SK-N-SH (cell line): ENCODE measurements at regions not wholly inside any gene's neighbourhood (a gene's known extent, or its start where the extent isn't known, plus 50 kb on each side); places are given as distances from the start of the nearest gene placed in this dataset.

Experiments
- CTCF ChIA-PET: fragments of 300-600, 350-600 bp; formaldehyde crosslinking; extraction: SDS; loops from one replicate; lab custom pipeline; 2021; lab: Yijun Ruan, JAX
- POLR2A ChIA-PET: fragments of 350-600 bp; sonication (Branson Sonifier 250); formaldehyde crosslinking; extraction: SDS; loops from one replicate; lab custom pipeline; 2020; ENCODE audit warnings: antibody characterized with exemption, inconsistent platforms; lab: Yijun Ruan, JAX
- DNase-seq: peaks from one replicate; pipeline ENCODE4 v3.0.0; 2012
- H2AFZ ChIP-seq: fragments of 200-600 bp; sonication (generic); 2 replicates; pipeline ENCODE4 v1.8.1; 2016; ENCODE audit warnings: antibody characterized with exemption, mild to moderate bottlenecking, low read depth
- H3F3A ChIP-seq: fragments of 200-600 bp; sonication (generic); replicated peaks from 2 replicates; pipeline ENCODE3; 2016; ENCODE audit warnings: antibody characterized with exemption, mild to moderate bottlenecking; ENCODE audit not compliant: insufficient read depth
- H3K27ac ChIP-seq, 2 experiments: fragments of 200-500 bp in 1 of 2; fragments of 200-600 bp in 1 of 2; sonication (Bioruptor generic) in 1 of 2; sonication (generic), shearing (Covaris generic) in 1 of 2; 2 replicates each; pipeline versions ENCODE4 v1.5.1 to v1.6.1; 2014 to 2016; ENCODE audit warnings: low read depth in 2 of 2, inconsistent platforms in 1 of 2, low read length in 1 of 2, mild to moderate bottlenecking in 1 of 2, mixed read lengths in 1 of 2
- H3K27me3 ChIP-seq: fragments of 200-600 bp; sonication (generic), shearing (Covaris generic); 2 replicates; pipeline ENCODE4 v1.6.1; 2016; ENCODE audit warnings: mixed run types; ENCODE audit not compliant: insufficient read depth
- H3K36me3 ChIP-seq, 2 experiments: fragments of 200-500 bp in 1 of 2; fragments of 200-600 bp in 1 of 2; sonication (Bioruptor generic) in 1 of 2; sonication (generic) in 1 of 2; replicated peaks in 1 of 2; 2 replicates each; pipeline versions ENCODE3 to v1.5.1; 2014 to 2016; ENCODE audit warnings: low read length in 1 of 2, mild to moderate bottlenecking in 1 of 2; ENCODE audit not compliant: insufficient read depth in 2 of 2, control insufficient read depth in 1 of 2
- H3K4me1 ChIP-seq, 2 experiments: fragments of 200-500 bp in 1 of 2; fragments of 200-600 bp in 1 of 2; sonication (Bioruptor generic) in 1 of 2; sonication (generic), shearing (Covaris generic) in 1 of 2; 2 replicates each; pipeline versions ENCODE4 v1.5.1 to v1.6.1; 2014 to 2016; ENCODE audit warnings: low read depth in 1 of 2, low read length in 1 of 2, mixed run types in 1 of 2; ENCODE audit not compliant: insufficient read depth in 2 of 2, control insufficient read depth in 1 of 2
- H3K4me2 ChIP-seq: fragments of 200-600 bp; sonication (generic), shearing (Covaris generic); 2 replicates; pipeline ENCODE4 v1.6.1; 2017; ENCODE audit warnings: mixed run types
- H3K4me3 ChIP-seq, 2 experiments: fragments of 200-500 bp in 1 of 2; fragments of 200-600 bp in 1 of 2; sonication (Bioruptor generic) in 1 of 2; sonication (generic), shearing (Covaris generic) in 1 of 2; 2 replicates each; pipeline versions ENCODE4 v1.5.1 to v1.8.1; 2014 to 2016; ENCODE audit warnings: low read depth in 2 of 2, inconsistent platforms in 1 of 2, low read length in 1 of 2, mild to moderate bottlenecking in 1 of 2, mixed read lengths in 1 of 2, moderate library complexity in 1 of 2
- H3K79me2 ChIP-seq: fragments of 200-600 bp; sonication (generic); 2 replicates; pipeline ENCODE4 v1.8.1; 2017; ENCODE audit warnings: mild to moderate bottlenecking; ENCODE audit not compliant: insufficient read depth
- H3K9ac ChIP-seq: fragments of 200-600 bp; sonication (generic); 2 replicates; pipeline ENCODE4 v1.6.1; 2017; ENCODE audit warnings: mixed run types
- H3K9me2 ChIP-seq: fragments of 200-600 bp; sonication (generic); 2 replicates; pipeline ENCODE4 v1.6.1; 2017; ENCODE audit warnings: mixed run types
- H3K9me3 ChIP-seq: fragments of 200-600 bp; sonication (generic); 2 replicates; pipeline ENCODE4 v1.6.1; 2017; ENCODE audit warnings: mixed run types, mild to moderate bottlenecking, moderate library complexity
- H4K20me1 ChIP-seq: fragments of 200-600 bp; sonication (generic); 2 replicates; pipeline ENCODE4 v1.6.1; 2017; ENCODE audit warnings: mild to moderate bottlenecking, mixed run types; ENCODE audit not compliant: insufficient read depth
- CHD2 ChIP-seq: fragments of 150-350 bp; IDR thresholded peaks from 2 replicates; pipeline ENCODE4 v1.6.1; 2018; ENCODE audit warnings: low read length; ENCODE audit not compliant: partially characterized antibody
- EP300 ChIP-seq, 2 experiments: IDR thresholded peaks; 2 replicates each; pipeline versions ENCODE4 v1.4.0 to v1.6.1; 2012; ENCODE audit warnings: borderline replicate concordance in 1 of 2, low read depth in 1 of 2, low read length in 1 of 2
- FOSL2 ChIP-seq: IDR thresholded peaks from 2 replicates; pipeline ENCODE4 v1.4.0; 2012; ENCODE audit warnings: low read depth, mild to moderate bottlenecking, moderate library complexity, borderline replicate concordance
- FOXJ3 ChIP-seq: sonication (generic); formaldehyde crosslinking; IDR thresholded peaks from 2 replicates; pipeline ENCODE4 v1.5.1; 2020; ENCODE audit warnings: mild to moderate bottlenecking, missing genetic modification reagents
- IRF3 ChIP-seq: fragments of 150-350 bp; IDR thresholded peaks from 2 replicates; pipeline ENCODE4 v1.6.1; 2016; ENCODE audit warnings: mild to moderate bottlenecking, low read depth, low read length
- JUND ChIP-seq: IDR thresholded peaks from 2 replicates; pipeline ENCODE4 v1.4.0; 2012
- MAX ChIP-seq: IDR thresholded peaks from 2 replicates; pipeline ENCODE4 v1.4.0; 2012; ENCODE audit warnings: low read depth
- MXI1 ChIP-seq: IDR thresholded peaks from 2 replicates; pipeline ENCODE4 v1.6.1; 2012; ENCODE audit warnings: mild to moderate bottlenecking, low read depth, low read length, improper control_type of control experiment
- NFIC ChIP-seq: IDR thresholded peaks from 2 replicates; pipeline ENCODE4 v1.4.0; 2012; ENCODE audit warnings: borderline replicate concordance
- REST ChIP-seq: IDR thresholded peaks from 2 replicates; pipeline ENCODE4 v1.6.1; 2012; ENCODE audit warnings: mild to moderate bottlenecking, low read depth, low read length, moderate library complexity
- RFX5 ChIP-seq: IDR thresholded peaks from 2 replicates; pipeline ENCODE4 v1.6.1; 2012; ENCODE audit warnings: mild to moderate bottlenecking, improper control_type of control experiment, low read length
- RXRA ChIP-seq: IDR thresholded peaks from 2 replicates; pipeline ENCODE4 v1.4.0; 2012; ENCODE audit warnings: low read depth, mild to moderate bottlenecking, borderline replicate concordance
- SMC3 ChIP-seq: IDR thresholded peaks from 2 replicates; pipeline ENCODE4 v1.6.1; 2012; ENCODE audit warnings: low read depth, low read length, improper control_type of control experiment
- TAF1 ChIP-seq: IDR thresholded peaks from 2 replicates; pipeline ENCODE4 v1.6.1; 2012; ENCODE audit warnings: low read depth, mild to moderate bottlenecking, low read length, moderate library complexity, borderline replicate concordance
- TCF12 ChIP-seq: IDR thresholded peaks from 2 replicates; pipeline ENCODE4 v1.4.0; 2012
- USF1 ChIP-seq: IDR thresholded peaks from 2 replicates; pipeline ENCODE4 v1.4.0; 2012; ENCODE audit warnings: low read depth, borderline replicate concordance
- WGBS: methylation state at CpG from one replicate; pipeline ENCODE4 v1.1.6; 2017; ENCODE audit warnings: low lambda C conversion rate; 5-methylcytosine and 5-hydroxymethylcytosine counted together

- DNase-seq = no peak
These were observed 410.6 kb downstream of the ZFHX3 start for GRCh38 chr16:72637306-72637705.

GRCh38 chr16:72635694-72636093 is 412.2 kb downstream of the ZFHX3 start:
- Histone ChIP-seq H3K4me1 (peaks cover 3 to 4% of the 10 kb centered on the region in 2 experiments; a peak in 2 of 4 replicates), H3F3A (peaks cover under 1% of the 10 kb centered on the region), H3K79me2 (no peaks in the 10 kb centered on the region), H3K9me2 (no peaks in the 10 kb centered on the region), H4K20me1 (no peaks in the 10 kb centered on the region), H3K4me2 (no peak overlapping the region), H3K27ac (no peak overlapping the region), H3K4me3 (no peak overlapping the region), H3K9me3 (no peaks in the 10 kb centered on the region), H3K9ac (no peak overlapping the region), H3K36me3 (no peaks in the 10 kb centered on the region), H3K27me3 (no peaks in the 10 kb centered on the region), H2AFZ (no peak overlapping the region)
- ChIA-PET CTCF (no interaction called here), POLR2A (no interaction called here)
- WGBS = 94% methylated on average over 5 of the region's 5 CpGs
- DNase-seq = no peak
- no peak for TF ChIP-seq CHD2
- TF ChIP-seq SMC3 = no peak
- TF ChIP-seq TAF1 = no peak
- no peak for TF ChIP-seq EP300 (IDR thresholded peaks at IDR 0.05; ENCODE audit: borderline replicate concordance in 1 of 2, low read depth in 1 of 2, low read length in 1 of 2)
- TF ChIP-seq FOXJ3 (CRISPR knock-in tag) = no peak
- TF ChIP-seq MAX = no peak
- no peak for TF ChIP-seq RXRA
- TF ChIP-seq MXI1 = no peak
- no peak for TF ChIP-seq USF1
- no peak for TF ChIP-seq RFX5
- no peak for TF ChIP-seq IRF3

More at GRCh38 chr16:72637306-72637705, 410.6 kb downstream of the ZFHX3 start:
- H3K36me3 ChIP-seq = no peaks in the 10 kb centered on the region
- H3K4me3 ChIP-seq = no peak overlapping the region
- H3K79me2 ChIP-seq = no peaks in the 10 kb centered on the region
- H3K27me3 ChIP-seq = no peaks in the 10 kb centered on the region
- H2AFZ ChIP-seq = peak overlapping the region; percentile 20; the same call in 1 of the 2 replicates
- H3K9me3 ChIP-seq = no peaks in the 10 kb centered on the region
- 50% methylated on average over 1 of the region's 1 CpG for WGBS
- H3K9me2 ChIP-seq = no peaks in the 10 kb centered on the region
- ChIA-PET POLR2A (no interaction called here), CTCF (interaction anchor here (0.7 kb wide), 1 partner anchor 1079 kb away, joined by 3 read pairs; no protein-coding TSS in a partner anchor)
- no peak overlapping the region for H3K4me2 ChIP-seq
- H3K4me1 ChIP-seq = peaks cover 3 to 4% of the 10 kb centered on the region in 2 experiments; a peak in 2 of 4 replicates
- no peaks in the 10 kb centered on the region for H4K20me1 ChIP-seq
- peaks cover 4% of the 10 kb centered on the region for H3F3A ChIP-seq
- TF ChIP-seq FOSL2 (peak; percentile 48; the same call in 1 of the 2 replicates), USF1 (no peak), JUND (peak; percentile 48), REST (no peak), NFIC (peak; percentile 69), TCF12 (peak; percentile 57)
- no peak overlapping the region for H3K9ac ChIP-seq
- H3K27ac ChIP-seq = no peak overlapping the region
